GM21381 (cell line): ENCODE measurements at regions not wholly inside any gene's neighbourhood (a gene's known extent, or its start where the extent isn't known, plus 50 kb on each side); places are given as distances from the start of the nearest gene placed in this dataset.
"Not testable (repeated sequence)": the region's sequence is repeated elsewhere in the genome, so short reads cannot be mapped to it uniquely, and the experiment has no call there.

Source experiments
- ATAC-seq: cut with Tn5 transposase; IDR thresholded peaks from one replicate; pipeline ENCODE4 v1.9.1; 2021; ENCODE audit warnings: mild to moderate bottlenecking, moderate library complexity; ENCODE audit not compliant: unreplicated experiment

DNA sequence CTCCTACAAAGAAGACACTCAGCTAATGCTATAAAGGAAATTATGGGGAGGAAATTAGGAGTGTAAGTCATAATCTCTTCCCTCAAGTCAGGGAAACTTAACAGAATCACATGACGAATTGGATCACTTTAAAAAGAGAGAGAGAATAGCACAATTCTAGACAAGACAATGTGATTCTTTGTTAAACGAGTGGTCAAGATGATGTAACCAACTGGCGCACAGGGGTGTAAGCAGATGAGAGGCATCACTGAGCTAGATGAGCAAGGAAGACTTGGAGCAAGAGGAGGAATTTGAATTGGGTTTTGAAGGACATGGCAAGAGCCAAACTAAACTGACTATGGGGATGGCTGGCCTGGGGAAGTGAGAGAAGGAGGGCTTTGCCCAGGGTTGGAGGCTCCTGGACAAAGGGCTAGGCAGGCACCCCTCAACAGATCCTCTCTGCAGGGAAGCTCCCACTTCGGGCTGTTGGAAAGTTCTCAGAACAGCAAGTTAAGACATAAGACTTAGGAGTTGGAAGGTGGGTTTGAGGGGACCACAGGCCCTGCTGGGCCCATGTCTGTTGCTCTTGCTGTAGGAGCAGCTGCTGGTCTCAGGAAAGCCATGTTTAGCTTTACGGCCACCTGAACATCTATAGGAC, 123.9 kb upstream of the GRIK3 start:
- no peak for ATAC-seq

DNA sequence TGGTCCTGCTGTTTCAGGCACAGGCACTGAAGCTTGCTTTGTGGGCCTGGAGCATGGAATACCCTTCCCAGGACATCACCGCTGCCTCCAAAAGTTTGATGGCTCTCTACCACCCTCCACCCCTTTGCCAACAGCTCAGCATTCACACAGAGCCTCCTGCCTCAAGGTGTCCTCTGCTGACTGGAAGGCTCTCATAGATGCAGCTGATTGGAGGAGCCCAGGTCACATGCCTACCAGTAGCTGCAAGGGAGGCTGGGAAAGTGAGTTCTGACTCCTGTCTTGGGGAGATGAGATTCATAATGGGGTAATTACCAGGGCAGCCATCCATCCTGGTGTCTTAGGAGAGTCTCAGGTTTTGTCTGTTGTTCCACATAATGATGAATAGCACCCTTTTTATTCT, 124.8 kb upstream of the GRIK3 start:
- ATAC-seq: no peak

DNA sequence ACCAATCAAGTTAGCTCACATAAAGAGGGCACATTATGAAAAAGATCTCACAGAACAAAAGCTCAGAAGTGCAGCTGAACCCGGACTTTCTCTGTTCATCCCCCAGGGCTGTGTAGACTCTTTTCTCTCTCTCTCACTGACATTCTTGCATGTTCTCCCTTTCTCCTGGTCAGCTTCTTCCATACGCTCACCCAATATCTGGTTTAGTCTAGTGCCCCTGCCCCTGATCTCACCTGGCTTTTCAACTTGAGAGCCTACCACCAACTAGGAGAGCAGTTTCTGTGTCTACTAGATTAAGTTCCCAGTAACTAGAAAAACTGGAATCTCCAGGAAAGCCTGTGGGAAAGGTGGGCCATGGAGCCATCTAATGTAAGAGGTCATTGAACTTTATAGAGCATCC, 126.9 kb upstream of the GRIK3 start:
- ATAC-seq: no peak

DNA sequence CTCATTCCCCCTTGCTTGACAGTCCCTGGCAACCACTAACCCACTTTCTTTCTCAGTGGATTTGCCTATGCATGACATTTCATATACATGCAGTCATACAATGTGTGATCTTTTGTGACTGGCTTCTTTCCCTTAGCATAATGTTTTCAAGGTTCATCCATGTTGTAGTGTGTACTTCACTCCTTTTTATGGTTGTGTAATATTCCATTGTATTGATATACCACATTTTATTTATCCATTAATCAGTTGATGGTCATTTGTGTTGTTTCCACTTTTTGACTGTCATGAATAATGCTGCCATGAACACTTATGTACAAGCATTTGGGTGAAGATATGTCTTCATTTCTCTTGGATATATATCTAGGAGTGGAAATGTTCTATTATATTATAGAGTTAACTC, 127.7 kb upstream of the GRIK3 start:
- no peak for ATAC-seq

DNA sequence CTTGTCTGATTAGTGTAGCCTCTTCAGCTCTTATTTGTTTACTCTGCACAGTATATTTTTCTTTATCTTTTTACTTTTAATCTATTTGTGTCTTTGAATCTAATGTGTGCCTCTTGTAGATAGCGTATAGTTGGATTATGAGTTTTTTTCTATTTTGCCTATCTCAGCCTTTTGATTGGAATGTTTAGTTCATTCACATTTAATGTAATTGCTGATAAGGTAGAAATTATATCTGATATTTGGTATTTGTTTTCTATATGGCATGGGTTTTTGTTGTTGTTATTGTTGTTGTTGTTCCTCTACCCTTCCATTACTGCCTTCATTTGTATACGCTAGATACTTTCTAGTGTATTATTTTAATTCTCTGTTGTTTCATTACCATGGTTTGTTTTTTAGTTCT, 131.7 kb upstream of the GRIK3 start:
- no peak for ATAC-seq

DNA sequence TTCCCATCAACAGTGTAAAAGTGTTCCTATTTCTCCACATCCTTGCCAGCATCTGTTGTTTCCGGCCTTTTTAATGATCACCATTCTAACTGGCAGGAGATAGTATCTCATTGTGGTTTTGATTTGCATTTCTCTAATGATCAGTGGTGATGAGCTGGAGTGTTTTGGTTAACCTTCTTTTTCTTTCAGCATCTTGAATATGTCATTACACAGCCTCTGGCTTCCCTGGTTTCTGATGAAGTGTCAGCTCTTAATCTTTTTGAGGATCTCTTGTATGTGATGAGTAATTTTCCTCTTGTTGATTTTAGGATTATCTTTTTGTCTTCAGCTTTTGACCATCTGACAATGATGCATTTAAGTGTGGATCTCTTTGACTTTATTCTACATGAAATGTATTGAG, 133.2 kb upstream of the GRIK3 start:
- ATAC-seq: no peak

DNA sequence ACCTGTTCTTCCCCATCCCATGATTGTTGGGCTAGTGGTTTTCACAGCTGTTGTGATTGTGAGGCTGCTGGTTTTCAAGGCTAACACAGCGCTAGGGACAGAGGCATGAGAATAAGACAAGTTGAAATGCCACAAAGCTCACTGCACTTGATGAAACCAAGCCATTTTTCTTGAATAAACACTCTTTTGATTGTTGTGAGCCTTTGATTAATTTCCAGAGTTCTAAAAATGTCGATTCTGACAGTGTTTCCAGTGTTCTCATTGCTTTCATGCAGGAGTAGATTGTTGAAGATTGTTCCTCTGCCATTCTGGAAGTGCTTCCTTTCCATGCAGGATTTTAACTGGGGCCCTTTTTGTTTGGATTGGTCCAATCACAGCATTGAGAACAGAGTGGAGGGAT, 134.9 kb upstream of the GRIK3 start:
- no peak for ATAC-seq

DNA sequence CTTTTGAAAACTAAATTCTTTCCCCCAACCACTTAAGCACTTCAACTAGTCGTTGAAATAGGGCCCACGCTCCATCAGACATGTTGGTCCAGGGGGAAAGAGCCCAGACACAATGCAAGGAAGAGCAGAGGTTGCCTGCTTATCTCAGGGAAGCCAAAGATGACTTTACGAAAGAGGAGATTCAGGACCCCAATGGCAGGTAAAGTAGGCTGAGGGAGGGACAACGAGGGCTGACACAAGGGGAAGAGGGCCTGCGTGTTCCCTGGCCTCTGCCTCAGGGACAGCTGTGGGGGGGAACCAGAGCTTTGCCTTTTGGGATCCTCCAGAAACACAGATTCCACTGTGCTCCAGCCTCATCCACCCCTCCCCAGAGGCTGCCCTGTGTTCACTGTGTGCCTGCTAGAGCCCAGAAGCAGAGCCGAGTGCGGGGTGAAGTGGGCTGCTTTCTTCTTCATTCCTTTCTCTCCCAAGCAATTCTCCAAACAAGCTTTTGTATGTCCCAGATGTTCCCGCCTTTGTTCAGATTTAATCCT, 135.5 kb upstream of the GRIK3 start:
- ATAC-seq: no peak

DNA sequence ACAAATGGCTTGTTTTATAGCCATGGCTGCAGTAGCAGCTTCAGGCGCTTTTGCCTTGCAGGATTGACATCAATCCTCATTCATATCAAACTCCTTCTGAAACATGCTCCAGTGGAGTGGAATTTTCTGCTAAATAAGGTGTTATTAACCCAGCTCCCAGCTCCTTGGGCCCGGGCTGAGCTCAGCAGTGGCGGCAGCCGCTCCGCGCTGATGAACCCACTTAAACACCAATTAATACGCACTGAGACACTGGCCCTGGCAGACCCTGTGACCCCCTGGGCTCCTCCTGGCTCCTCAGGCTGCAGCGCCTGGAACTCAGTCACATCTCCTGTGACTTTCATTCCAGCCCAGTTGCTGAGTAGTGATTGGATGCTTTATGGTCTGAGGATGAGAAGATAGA, 137.4 kb upstream of the GRIK3 start:
- no peak for ATAC-seq

DNA sequence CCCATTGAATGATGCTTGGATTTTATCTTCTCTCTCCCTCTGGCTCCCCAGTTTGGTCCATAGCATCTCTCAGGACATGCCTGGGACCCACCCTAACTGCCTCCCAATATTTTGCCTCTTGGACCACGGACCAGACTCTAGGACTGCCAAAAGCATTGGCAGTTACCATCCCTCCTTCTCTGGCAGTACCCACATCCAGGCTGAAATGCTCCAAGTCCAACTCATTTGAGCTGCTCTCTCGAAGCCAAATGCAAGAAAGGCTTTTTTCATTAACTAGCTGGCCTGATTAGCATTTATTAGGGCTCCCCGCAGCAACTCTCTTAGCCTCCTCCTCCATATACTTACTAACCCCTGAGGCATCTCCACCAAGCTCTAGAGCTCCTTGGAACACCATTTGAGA, 140.0 kb upstream of the GRIK3 start:
- ATAC-seq: no peak

DNA sequence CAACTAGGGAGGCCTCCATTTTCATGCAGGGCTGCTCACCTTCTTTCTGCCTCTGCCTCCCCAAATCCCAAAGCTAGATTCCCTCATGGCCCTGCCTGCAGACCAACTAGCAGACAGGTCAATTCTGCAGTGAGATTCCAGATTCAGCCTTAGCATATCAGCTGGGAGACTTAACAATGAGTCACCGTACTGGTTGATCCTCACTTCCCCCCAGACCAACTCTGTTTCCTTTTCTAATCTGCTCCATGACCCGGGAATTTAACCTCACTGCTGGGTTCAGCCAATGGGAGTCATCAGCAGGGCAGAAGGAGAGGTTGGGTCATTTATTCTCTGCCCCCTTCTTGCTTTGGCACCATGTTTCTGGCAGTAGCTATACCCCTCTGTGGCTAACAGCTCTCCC, 140.6 kb upstream of the GRIK3 start:
- ATAC-seq: no peak

DNA sequence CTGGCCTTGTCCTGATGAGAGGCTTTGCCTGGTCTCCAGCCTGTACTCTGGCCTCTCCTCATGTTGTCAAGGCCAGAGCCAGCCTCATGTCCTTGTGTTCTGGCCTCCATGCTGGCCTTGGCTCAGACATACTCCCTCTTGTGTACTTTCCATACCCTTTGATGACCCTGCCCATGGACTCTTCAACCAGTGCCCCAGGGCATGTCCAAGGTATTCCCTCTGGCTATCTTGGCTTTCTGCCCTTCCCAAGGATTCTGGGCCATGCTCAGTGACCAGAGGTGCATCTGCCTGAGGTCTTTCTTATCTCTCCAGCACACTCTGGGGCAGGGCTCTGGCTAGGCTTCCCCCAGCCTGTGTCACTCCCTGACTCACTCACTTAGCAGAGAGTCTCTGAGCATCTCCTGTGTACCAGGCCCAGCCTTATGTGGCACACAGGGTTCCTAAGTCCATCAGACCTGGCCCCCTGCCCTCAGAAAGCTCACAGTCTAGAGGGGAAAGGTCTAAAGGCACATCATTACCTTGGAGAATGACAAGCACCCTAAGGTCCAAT, 141.4 kb upstream of the GRIK3 start:
- ATAC-seq: no peak

DNA sequence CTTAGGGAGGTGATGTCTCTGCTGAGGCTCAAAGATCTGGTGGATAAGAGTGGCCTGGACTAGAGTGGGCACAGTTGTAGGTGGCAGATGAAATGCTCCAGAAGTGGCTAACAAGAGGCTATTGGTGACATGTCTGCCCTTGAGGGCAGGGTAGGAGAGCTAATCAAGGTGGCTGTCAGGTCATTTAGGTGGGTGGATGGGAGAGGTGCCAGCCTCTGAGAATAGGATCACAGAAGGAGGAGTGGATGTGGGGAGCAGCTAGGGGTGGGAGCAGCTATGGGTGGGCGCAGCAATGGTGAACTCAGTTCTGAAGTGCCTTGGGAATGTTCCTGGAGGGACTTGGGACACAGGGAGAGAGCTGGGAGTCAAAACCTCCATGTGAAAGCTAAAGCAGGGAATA, 142.0 kb upstream of the GRIK3 start:
- no peak for ATAC-seq

DNA sequence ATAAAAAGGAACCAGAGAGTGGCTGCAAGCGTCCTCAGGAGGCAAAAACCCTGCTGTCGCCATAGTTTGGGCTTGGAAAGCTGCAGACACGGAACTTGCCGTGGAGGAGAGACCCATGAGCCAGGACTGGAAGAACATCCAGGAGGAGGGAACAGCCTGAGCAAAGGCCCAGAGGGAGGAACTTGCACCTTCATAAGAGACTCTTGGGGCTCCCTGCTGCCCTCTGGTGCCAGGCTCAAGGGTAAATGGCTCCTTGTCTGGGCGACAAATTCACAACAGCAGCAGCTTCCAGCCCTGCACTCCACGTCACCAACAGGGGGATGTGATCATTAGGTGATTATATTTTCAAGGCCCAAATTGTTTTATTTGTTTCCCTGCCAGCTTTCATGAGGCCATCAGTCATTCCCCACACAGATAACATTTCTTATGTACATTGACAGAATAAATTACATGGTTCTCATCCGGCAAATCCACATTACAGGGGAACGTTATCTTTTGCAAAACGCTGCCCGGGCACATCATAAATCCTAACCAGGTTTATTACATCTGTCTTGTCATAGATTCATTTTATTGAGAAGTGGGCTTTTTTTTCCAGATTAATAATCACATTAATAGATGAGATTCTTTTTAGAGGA, 143.0 kb upstream of the GRIK3 start:
- ATAC-seq: no peak

DNA sequence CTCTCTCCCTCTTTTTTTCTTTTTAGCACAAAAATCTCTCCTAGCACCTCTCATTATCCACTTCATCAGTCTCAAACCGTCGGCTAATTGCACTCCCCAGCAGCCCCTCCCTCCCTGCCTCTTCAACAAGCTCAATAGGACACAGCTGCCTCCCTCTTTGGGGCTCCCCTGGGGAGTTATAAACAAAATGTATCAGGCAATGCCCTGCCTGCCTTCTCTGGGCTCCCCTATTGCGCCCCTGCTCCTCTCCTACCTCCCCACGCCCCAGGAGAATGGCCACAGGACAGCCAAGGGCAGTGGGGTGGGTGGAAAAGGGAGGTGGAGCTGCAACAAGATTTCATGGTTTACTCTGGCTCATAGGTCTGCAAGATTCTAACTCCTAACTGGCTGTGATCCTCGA, 147.1 kb upstream of the GRIK3 start:
- ATAC-seq: no peak

DNA sequence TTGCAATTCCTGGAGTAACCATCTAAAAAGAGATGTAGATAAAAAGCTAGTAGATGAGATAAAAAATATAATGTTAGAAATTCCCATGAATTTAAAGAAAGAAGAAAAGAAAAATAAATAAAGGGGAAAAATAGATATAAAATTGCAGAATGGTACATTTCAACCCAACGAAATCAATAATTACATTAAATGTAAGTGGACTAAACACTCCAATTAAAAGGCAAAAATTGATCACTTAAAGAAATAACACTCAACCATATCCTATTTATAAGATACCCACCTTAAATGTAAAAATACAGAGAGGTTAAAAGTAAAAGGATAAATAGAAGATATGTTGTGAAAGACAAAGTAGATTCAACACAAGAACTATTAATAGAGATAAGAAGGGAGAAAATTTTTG, 150.5 kb upstream of the GRIK3 start:
- no peak for ATAC-seq

DNA sequence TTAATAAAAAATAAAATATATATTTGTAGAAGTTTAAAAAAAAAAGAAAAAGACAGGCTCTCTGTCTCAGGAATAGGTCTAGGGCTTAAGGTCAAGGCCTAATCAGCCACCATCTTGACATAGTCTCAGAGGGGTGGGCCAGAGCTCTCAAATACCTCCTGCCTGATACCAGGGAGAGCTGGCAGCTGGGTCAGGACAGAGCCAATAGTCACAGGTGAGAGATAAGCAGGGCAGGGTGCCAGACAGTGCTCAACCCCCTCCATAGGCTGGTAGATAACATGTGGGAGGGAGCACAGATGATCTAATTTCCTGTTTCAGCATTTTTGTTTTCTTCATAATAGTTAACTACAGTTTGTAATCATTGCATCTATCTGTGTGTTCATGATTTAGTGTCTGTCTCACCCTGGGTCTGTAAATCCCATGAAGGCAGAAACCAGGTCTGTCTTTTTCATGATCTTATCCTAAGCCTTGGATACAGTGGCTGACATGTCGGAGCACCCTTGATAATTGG, 152.0 kb upstream of the GRIK3 start:
- ATAC-seq: no peak

DNA sequence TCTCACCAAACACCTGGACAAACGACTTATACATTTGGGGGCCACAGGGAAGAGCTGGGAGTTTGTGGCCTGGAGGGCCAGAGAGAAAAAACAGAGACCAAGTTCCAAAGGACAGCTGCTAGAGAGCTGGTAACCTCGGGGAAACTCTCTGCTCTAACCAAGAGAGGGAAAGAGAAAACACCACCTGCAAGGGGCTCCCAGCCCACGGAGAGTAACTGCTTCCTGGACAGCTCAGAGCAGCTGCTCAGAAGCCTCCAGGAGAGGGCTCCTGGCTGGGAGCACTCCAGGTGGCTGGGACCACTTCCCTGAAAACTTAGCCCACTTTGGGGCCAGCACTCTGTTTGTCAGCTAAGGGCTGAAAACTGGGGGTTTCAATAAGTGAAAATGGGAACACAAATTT, 154.8 kb upstream of the GRIK3 start:
- no peak for ATAC-seq

DNA sequence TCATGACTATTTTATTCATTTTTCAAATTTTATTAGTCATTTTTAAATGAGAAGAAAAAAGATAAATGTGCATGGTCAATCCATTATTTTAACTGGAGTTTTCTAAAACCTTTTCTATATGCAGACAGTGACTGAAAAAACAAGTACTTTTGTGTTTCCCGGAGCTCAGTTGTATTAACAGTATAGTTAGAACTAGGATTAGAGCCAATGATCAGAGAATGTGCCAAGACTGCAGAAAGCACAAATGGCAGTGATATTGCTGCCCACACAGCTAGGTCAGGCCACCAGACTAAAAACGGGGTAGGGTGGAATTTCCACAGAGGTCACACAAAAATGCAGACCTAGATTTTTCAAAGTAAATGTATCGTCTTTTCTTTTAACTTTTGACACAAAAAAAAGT, 163.1 kb upstream of the GRIK3 start:
- ATAC-seq: no peak

DNA sequence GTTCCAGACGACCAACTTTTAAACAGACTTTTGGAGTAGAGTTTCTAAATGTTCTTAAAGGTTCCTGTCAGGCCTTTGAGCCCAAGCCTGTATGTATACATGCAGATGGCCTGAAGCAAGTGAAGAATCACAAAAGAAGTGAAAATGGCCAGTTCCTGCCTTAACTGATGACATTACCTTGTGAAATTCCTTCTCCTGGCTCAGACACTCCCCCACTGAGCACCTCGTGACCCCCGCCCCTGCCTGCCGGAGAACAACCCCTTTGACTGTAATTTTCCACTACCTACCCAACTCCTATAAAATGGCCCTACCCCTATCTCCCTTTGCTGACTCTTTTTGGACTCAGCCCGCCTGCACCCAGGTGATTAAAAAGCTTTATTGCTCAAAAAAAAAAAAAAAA, 180.0 kb upstream of the GRIK3 start:
- not testable (repeated sequence) for ATAC-seq

DNA sequence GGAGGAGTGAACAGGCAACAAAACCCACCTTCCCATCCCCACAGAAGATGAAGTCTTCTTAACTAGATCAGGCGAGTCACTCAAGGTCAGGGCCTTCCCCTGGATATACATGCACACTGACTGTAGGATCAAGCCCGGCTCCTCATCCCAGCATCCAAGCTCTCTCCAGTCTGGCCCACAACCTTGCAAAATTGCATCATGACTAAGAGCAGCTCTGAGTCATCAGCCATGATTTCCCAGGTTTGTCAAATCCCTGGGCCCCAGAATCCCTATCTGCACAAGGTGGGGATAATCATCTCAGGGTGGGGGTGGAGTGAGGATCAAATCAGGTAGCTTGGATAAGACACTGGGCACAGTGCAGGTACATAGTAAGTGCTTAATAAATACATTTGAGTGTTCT, 199.3 kb upstream of the GRIK3 start:
- ATAC-seq: no peak

DNA sequence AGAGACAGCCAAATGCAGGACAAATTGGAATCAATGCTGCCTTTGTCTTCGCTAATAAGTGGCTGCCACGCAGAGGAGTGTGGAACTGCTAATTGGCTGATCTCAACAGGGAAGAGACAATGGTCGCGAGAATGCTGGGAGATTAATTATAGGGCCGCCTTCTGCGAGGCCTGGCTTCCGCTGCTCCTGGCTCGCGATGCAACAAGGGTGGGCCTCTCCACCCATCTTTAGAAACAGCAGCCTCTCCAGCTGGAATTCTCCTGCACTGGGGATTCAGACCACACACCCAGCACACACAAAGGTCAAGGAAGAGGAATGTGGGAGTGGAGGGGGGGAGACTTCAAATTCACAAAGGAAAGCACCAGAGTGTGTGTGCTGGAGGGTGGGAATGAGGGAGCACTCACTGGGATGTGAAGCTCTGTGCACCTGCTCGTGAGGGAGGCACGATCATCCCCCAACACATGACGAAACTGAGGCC, 200.7 kb upstream of the GRIK3 start:
- no peak for ATAC-seq
